Adipocyte (in vitro differentiated cells): ENCODE measurements at regions not wholly inside any gene's neighbourhood (a gene's known extent, or its start where the extent isn't known, plus 50 kb on each side); places are given as distances from the start of the nearest gene placed in this dataset.
"Not testable (repeated sequence)": the region's sequence is repeated elsewhere in the genome, so short reads cannot be mapped to it uniquely, and the experiment has no call there.

ENCODE experiments used
- DNase-seq: peaks from one replicate; pipeline ENCODE4 v3.0.0-alpha.2; 2015; ENCODE audit warnings: low read depth
- H3K27me3 ChIP-seq: replicated peaks from 2 replicates; pipeline ENCODE4 v1.7.0; 2013; ENCODE audit warnings: mild to moderate bottlenecking, low read length, moderate library complexity; ENCODE audit not compliant: control insufficient read depth, insufficient read depth
- H3K36me3 ChIP-seq: 2 replicates; pipeline ENCODE4 v1.7.0; 2013; ENCODE audit warnings: low read length, mild to moderate bottlenecking, moderate library complexity; ENCODE audit not compliant: control insufficient read depth, insufficient read depth, severe bottlenecking
- H3K4me1 ChIP-seq: 2 replicates; pipeline ENCODE4 v1.7.0; 2013; ENCODE audit warnings: mild to moderate bottlenecking, low read length, moderate library complexity; ENCODE audit not compliant: control insufficient read depth, insufficient read depth
- H3K4me3 ChIP-seq: 2 replicates; pipeline ENCODE4 v1.7.0; 2013; ENCODE audit warnings: mild to moderate bottlenecking, low read length, moderate library complexity
- H3K9ac ChIP-seq: 2 replicates; pipeline ENCODE4 v1.7.0; 2013; ENCODE audit warnings: mild to moderate bottlenecking, low read length, moderate library complexity
- H3K9me3 ChIP-seq: 2 replicates; pipeline ENCODE4 v1.7.0; 2013; ENCODE audit warnings: mild to moderate bottlenecking, low read length, moderate library complexity; ENCODE audit not compliant: control insufficient read depth

DNA sequence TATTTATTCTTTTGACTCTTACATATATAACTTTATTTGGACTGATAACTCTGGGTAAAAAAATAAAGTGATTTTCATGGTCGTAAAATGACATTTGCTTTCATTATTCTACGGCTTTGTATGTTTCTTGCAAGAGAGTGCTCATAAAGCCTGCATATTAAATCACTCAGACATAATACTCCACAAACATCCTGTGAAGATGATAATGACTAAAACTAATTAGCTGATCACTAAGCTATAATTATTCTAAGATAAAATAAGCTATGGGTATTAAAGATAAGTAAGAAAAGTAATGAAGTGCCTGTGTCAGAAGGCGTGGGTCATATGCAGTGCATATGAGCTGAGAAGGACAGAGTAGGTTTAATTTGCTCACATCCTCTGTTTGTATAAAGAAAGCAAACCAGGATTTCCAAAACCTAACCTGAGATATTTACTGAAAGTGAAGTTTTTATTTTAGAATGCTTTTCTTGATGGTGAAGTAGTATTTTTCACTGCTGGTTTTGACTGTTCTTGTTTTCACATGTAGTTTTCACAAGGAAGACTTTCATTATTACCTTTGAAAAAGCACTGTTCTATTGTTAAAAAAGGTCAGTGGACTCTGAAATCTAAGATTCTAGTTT is 278.8 kb downstream of the AMY1C start:
- Histone ChIP-seq H3K4me1 (no peaks in the 10 kb centered on the region), H3K9me3 (no peaks in the 10 kb centered on the region), H3K9ac (no peak overlapping the region), H3K36me3 (no peaks in the 10 kb centered on the region), H3K4me3 (no peak overlapping the region), H3K27me3 (no peaks in the 10 kb centered on the region)
- no peak for DNase-seq

DNA sequence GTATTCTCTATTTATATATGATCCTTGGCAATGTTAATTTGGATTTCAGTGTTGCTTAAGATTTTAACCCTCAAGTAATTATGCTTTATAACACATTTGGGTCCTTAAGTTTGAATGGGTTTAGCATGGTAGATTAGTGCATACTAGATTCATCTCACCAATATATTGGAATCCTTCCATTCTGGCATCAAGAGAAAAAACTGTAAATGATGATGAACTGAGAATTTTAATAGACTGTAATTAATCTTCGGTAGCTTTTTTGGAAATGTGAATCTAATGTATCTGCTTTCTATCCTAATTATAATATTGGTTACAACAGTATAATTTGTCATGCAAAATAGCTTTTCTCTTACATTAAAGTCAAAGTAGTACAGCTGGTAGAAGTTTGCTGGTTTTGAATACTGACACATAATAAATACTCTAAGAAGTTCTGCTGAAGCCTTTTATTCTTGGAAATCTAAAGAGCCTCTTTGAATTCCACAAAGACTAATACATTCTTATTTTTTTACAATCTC is 279.8 kb downstream of the AMY1C start:
- H3K4me1 ChIP-seq = no peaks in the 10 kb centered on the region
- no peak for DNase-seq
- no peak overlapping the region for H3K4me3 ChIP-seq
- no peaks in the 10 kb centered on the region for H3K27me3 ChIP-seq
- H3K9me3 ChIP-seq = no peaks in the 10 kb centered on the region
- H3K36me3 ChIP-seq = no peaks in the 10 kb centered on the region
- H3K9ac ChIP-seq = no peak overlapping the region

DNA sequence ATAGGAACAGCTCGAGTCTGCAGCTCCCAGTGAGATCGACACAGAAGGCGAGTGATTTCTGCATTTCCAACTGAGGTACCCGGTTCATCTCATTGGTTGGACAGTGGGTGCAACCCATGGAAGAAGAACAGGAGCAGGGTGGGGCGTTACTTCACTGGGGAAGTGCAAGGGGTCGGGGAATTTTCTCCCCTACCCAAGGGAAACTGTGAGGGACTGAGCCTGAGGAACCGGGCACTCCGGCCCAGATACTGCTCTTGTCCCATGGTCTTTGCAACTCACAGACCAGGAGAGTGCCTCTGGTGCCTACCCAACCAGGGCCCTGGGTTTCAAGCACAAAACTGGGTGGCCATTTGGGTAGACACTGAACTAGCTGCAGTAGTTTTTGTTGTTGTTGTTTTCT is 307.1 kb downstream of the AMY1C start:
- Histone ChIP-seq H3K36me3 (no peaks in the 10 kb centered on the region), H3K9ac (no peak overlapping the region), H3K27me3 (no peaks in the 10 kb centered on the region), H3K9me3 (no peaks in the 10 kb centered on the region), H3K4me1 (no peaks in the 10 kb centered on the region), H3K4me3 (no peak overlapping the region)
- no peak for DNase-seq

DNA sequence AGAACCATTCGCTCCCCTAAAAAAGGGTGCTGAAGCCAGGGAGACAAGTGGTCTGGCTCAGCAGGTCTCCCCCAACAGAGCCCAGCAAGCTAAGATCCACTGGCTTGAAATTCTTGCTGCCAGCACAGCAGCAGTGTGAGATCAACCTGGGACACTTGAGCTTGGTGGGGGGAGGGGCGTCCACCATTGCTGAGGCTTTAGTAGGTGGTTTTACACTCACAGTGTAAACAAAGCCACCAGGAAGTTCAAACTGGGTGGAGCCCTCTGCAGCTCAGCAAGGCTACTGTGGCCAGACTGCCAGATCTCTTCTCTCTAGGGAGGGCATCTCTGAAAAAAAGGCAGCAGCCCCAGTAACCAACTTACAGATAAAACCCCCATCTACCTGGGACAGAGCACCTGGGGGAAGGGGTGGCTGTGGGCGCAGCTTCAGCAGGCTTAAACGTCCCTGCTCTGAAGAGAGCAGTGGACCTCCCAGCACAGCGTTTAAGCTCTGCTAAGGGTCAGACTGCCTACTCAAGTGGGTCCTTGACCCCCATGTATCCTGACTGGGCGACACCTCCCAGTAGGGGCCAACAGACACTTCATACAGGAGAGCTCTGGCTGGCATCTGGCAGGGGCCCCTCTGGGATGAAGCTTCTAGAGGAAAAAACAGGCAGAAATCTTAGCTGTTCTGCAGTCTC is 307.7 kb downstream of the AMY1C start:
- H3K4me1 ChIP-seq, H3K27me3 ChIP-seq, DNase-seq, H3K4me3 ChIP-seq, H3K9ac ChIP-seq, H3K36me3 ChIP-seq, H3K9me3 ChIP-seq: not testable (repeated sequence)

DNA sequence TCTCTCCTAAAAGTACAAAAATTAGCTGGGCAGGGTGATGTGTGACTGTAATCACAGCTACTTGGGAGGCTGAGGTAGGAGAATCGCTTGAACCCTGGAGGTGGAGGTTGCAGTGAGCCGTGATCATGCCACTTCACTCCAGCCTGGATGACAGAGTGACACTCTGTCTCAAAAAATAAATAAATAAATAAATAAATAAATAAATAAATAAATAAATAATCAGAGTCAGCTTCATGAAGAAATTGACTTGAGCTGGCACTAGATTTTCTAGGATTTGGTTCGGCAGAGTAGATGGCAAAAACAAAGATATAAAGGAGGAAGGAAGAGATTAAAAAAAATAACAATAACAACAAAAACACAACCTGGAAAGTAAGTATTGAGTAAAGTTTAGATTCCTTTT is 311.9 kb downstream of the AMY1C start:
- not testable (repeated sequence) for H3K9me3 ChIP-seq, H3K27me3 ChIP-seq, H3K4me1 ChIP-seq, H3K36me3 ChIP-seq, H3K9ac ChIP-seq, DNase-seq, H3K4me3 ChIP-seq

DNA sequence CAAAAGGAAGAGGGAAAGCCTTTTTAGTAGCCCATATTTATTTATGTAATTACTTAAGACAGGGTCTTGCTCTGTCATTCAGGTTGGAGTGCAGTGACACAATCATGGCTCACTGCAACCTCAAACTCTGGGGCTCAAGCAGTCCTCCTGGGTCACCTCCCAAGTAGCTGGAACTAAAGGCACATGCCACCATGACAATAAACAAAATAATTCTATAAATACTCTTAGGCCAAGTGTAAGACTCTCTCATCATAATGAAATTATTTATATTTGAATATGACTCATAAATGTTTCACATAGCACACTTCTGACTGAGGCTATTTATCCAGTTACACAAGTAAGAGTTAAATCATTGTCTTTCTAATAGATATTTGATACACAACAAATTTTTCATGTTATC is 314.7 kb downstream of the AMY1C start:
- no peak overlapping the region for H3K9ac ChIP-seq
- H3K36me3 ChIP-seq = no peaks in the 10 kb centered on the region
- no peaks in the 10 kb centered on the region for H3K9me3 ChIP-seq
- no peaks in the 10 kb centered on the region for H3K4me1 ChIP-seq
- DNase-seq = no peak
- H3K27me3 ChIP-seq = no peaks in the 10 kb centered on the region
- no peak overlapping the region for H3K4me3 ChIP-seq

DNA sequence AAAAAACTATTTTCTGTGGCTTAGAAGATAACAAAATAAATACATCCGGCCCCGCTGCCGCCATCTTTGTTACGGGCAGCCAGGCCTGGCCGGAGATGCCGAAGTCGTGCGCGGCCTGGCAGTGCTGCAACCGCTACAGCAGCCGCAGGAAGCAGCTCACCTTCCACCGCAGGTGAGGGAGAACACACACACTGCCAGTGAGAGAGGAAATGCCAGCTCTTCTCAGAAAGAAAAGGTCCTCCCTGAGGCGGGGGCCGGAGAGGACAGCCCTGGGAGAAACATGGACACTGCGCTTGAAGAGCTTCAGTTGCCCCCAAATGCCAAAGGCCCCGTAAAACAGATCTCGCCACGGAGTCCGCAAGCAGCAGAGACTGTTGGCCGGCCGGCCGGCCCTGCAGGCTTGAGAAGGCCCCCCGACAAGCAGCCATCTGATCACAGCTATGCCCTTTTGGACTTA is 323.2 kb downstream of the AMY1C start:
- Histone ChIP-seq H3K27me3 (no peaks in the 10 kb centered on the region), H3K4me3 (no peak overlapping the region), H3K4me1 (no peaks in the 10 kb centered on the region), H3K9ac (no peak overlapping the region), H3K36me3 (no peaks in the 10 kb centered on the region), H3K9me3 (no peaks in the 10 kb centered on the region)
- DNase-seq = no peak

DNA sequence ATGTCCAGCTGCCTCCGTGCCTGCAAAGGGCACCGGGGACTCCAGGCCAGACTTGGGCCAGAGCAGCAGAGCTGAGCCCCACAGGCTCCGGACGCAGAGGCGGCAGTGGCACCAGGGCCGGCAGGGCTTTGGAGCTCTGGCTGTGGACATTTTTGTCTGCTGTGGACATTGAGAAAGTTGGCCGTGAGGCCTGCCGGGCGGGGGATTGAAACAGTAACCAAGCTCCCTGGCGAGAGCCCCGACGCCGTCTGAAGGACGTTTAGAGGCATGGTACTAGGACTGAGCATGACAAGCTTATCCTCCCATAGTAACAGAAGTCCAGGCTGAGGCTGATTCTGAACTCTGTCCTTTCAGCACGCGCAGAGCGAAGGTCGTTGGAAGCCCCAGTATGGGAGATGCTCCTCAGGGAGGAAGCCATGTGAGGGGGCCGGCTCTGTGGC is 323.8 kb downstream of the AMY1C start:
- Histone ChIP-seq H3K4me3 (no peak overlapping the region), H3K9ac (no peak overlapping the region), H3K27me3 (no peaks in the 10 kb centered on the region), H3K9me3 (no peaks in the 10 kb centered on the region), H3K4me1 (no peaks in the 10 kb centered on the region), H3K36me3 (no peaks in the 10 kb centered on the region)
- DNase-seq = no peak

DNA sequence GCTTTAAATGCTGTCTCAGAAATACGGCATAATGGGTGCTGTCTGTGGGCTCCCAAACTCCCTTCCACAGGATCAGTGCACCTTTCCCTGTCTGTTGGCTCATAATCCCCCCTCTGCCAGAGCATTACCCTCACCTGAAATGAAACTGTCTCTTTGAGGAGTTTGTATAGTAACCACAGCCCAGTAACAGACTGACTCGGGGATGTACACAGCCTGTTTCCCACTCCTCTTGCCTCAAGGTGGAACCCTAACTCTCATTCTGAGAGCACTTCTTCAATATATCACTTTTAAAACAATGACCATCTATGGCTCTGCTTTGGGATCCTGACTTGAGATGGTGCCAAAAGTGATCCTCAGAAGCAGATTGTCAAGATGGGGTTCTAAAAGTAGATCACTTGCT is 332.5 kb downstream of the AMY1C start:
- Histone ChIP-seq H3K27me3 (peaks cover 3% of the 10 kb centered on the region), H3K36me3 (no peaks in the 10 kb centered on the region), H3K9ac (no peak overlapping the region), H3K9me3 (no peaks in the 10 kb centered on the region), H3K4me3 (no peak overlapping the region), H3K4me1 (no peaks in the 10 kb centered on the region)
- DNase-seq = no peak

DNA sequence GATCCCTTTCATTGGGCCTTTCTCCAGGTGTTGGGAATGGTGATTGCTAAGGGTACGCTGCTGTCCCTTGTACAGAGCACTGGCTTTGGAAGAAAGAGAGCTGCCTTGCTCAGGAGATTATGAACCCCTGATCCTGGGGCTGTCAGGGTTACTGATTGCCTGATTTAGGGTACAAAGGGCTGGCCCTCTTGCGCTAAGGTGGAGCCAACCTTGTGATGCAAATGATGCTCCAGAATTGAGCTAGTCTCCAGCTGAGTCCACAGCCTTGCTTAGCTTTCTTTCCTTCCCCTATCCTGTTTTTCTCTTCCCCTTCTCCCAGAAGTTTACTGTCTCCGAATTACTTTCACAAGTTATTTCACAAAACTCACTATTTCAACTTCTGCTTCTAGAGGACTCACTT is 334.7 kb downstream of the AMY1C start:
- Histone ChIP-seq H3K27me3 (peaks cover 3% of the 10 kb centered on the region), H3K9me3 (no peaks in the 10 kb centered on the region), H3K36me3 (no peaks in the 10 kb centered on the region), H3K4me1 (no peaks in the 10 kb centered on the region), H3K9ac (no peak overlapping the region), H3K4me3 (no peak overlapping the region)
- no peak for DNase-seq

DNA sequence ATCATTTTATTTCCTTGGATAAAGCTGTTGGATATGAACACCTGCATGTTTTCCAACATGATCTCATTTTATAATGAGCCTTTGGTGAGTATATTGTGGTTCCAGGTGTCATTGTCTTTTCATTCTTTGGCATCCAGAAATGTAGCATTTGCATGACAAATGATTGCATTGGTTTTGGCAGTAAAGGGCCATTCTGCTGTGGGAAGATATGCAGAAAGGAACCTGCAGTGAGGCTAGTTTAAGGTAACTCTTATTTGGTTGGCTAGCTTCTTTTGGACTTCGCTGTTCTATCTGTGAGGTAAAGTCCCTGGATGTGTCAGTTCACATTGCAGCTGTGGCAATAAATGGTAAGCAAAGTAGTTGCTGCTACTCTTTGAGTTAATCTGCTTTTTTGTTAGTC is 343.0 kb downstream of the AMY1C start:
- Histone ChIP-seq H3K9me3 (no peaks in the 10 kb centered on the region), H3K4me1 (no peaks in the 10 kb centered on the region), H3K4me3 (no peak overlapping the region), H3K27me3 (no peaks in the 10 kb centered on the region), H3K9ac (no peak overlapping the region), H3K36me3 (no peaks in the 10 kb centered on the region)
- DNase-seq = no peak
